Endothelial cell (in vitro differentiated cells): ENCODE measurements at regions not wholly inside any gene's neighbourhood (a gene's known extent, or its start where the extent isn't known, plus 50 kb on each side); places are given as distances from the start of the nearest gene placed in this dataset.

ENCODE experiments used
- DNase-seq: peaks from one replicate; pipeline ENCODE4 v3.0.0; 2021; ENCODE audit warnings: low spot score
- H3K27ac Mint-ChIP-seq: one replicate; pipeline ENCODE4 v1.8.0; 2021; ENCODE audit warnings: mixed read lengths, inconsistent platforms; ENCODE audit not compliant: unreplicated experiment
- H3K27me3 Mint-ChIP-seq: one replicate; pipeline ENCODE4 v1.8.0; 2021; ENCODE audit warnings: mild to moderate bottlenecking, moderate library complexity, mixed read lengths, inconsistent platforms; ENCODE audit not compliant: unreplicated experiment
- H3K36me3 Mint-ChIP-seq: one replicate; pipeline ENCODE4 v1.8.0; 2021; ENCODE audit warnings: mild to moderate bottlenecking, low read depth, mixed read lengths, inconsistent platforms; ENCODE audit not compliant: unreplicated experiment
- H3K4me1 Mint-ChIP-seq: one replicate; pipeline ENCODE4 v1.8.0; 2021; ENCODE audit warnings: mild to moderate bottlenecking, mixed read lengths, inconsistent platforms; ENCODE audit not compliant: unreplicated experiment
- H3K4me3 Mint-ChIP-seq: one replicate; pipeline ENCODE4 v1.8.0; 2021; ENCODE audit warnings: mild to moderate bottlenecking, mixed read lengths, inconsistent platforms; ENCODE audit not compliant: unreplicated experiment
- H3K9me3 Mint-ChIP-seq: one replicate; pipeline ENCODE4 v1.8.0; 2021; ENCODE audit warnings: mixed read lengths, inconsistent platforms; ENCODE audit not compliant: unreplicated experiment
- TF ChIP-seq, protein P1 (sequence below): fragments of 200-600 bp; sonication (generic); IDR thresholded peaks from one replicate; pipeline ENCODE4 v1.5.0; 2021; ENCODE audit warnings: antibody characterized with exemption; ENCODE audit not compliant: unreplicated experiment

DNA sequence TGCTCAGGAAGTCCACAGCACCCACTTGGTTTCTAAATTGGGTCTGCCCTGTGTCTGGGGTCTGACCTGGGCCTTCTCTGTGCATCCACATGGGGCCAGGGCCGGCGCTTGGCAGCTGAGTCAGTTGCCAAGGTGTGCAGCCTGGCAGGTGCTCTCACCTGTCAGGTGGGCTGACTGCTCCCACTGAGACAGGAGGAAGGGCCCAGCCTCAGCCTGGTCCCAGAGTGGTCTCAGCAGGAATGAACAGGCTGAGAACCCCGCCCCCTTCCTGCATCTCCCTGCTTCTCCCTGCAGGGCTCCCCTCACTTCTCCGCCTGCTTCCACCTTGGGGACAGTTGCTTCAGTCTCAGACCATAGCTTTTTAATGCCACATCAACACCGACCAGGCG is 60.5 kb downstream of the BARX1 start:
- Mint-ChIP-seq H3K4me1 (peaks cover 2% of the 10 kb centered on the region), H3K4me3 (no peak overlapping the region), H3K36me3 (no peaks in the 10 kb centered on the region), H3K27ac (no peak overlapping the region), H3K9me3 (peaks cover 6% of the 10 kb centered on the region), H3K27me3 (peaks cover 7% of the 10 kb centered on the region)
- DNase-seq, result no peak
- TF ChIP-seq, protein P1, sequence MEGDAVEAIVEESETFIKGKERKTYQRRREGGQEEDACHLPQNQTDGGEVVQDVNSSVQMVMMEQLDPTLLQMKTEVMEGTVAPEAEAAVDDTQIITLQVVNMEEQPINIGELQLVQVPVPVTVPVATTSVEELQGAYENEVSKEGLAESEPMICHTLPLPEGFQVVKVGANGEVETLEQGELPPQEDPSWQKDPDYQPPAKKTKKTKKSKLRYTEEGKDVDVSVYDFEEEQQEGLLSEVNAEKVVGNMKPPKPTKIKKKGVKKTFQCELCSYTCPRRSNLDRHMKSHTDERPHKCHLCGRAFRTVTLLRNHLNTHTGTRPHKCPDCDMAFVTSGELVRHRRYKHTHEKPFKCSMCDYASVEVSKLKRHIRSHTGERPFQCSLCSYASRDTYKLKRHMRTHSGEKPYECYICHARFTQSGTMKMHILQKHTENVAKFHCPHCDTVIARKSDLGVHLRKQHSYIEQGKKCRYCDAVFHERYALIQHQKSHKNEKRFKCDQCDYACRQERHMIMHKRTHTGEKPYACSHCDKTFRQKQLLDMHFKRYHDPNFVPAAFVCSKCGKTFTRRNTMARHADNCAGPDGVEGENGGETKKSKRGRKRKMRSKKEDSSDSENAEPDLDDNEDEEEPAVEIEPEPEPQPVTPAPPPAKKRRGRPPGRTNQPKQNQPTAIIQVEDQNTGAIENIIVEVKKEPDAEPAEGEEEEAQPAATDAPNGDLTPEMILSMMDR, result no peak

DNA sequence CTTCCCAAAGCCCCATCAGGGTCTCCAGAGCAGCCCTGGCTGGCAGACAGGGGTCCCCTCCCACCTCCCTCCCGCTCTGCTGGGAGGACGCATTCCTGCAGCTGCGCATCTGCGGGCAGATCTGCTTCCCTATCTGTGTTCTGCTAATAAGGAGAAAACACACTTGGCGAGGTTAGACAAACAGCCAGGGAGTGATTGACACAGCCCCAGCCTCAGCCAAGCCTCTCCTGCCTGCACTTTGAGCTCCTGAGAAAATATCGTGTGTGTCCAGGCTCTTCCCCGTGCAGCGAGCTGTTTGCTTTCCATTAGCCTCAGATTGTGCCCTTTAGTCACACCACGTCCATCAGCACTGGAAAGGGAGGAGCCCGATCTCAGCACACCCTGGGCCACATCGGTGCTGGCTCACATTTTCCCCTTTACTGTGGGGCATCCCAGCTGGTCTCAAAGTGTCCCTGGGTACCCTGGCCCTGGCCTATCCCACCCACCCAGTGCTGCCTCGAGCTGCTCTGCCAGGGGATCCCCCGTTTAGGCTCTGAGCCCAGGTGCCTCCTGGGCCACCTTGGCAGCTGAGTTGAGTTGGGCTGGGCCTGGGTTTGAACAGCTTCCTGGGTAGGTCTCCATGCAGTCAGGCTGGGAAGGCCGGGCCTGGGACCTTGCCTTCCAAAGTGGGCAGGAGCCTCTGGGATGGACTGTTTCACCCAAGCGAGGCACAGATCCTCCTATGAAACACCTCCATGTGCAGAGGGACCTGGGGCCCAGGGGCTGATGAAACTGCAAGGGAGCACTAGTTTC is 61.1 kb downstream of the BARX1 start:
- no peak overlapping the region for H3K27ac Mint-ChIP-seq
- peaks cover 7% of the 10 kb centered on the region for H3K27me3 Mint-ChIP-seq
- H3K4me3 Mint-ChIP-seq, result no peak overlapping the region
- peaks cover 2% of the 10 kb centered on the region for H3K4me1 Mint-ChIP-seq
- no peaks in the 10 kb centered on the region for H3K36me3 Mint-ChIP-seq
- peaks cover 6% of the 10 kb centered on the region for H3K9me3 Mint-ChIP-seq
- no peak for DNase-seq
- TF ChIP-seq, protein P1, result no peak

DNA sequence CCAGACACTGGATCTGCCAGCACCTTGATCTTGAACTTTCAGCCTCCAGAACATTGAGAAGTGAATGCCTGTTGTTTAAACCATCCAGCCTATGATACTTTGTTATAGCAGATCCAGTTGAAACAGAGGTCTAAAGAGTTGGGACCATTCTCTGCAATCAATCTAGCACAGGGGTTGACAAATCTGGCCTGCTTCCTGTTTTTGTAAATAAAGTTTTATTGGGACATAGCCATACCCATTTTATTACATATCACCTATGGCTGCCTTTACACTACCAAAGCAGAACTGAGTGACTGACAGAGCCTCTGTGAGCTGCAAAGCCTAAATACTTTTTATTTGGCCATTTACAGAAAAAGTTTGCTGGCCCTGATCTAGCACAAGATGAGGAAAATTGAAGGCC is 62.0 kb downstream of the BARX1 start:
- Mint-ChIP-seq H3K27ac (no peak overlapping the region), H3K4me3 (no peak overlapping the region), H3K36me3 (no peaks in the 10 kb centered on the region)

DNA sequence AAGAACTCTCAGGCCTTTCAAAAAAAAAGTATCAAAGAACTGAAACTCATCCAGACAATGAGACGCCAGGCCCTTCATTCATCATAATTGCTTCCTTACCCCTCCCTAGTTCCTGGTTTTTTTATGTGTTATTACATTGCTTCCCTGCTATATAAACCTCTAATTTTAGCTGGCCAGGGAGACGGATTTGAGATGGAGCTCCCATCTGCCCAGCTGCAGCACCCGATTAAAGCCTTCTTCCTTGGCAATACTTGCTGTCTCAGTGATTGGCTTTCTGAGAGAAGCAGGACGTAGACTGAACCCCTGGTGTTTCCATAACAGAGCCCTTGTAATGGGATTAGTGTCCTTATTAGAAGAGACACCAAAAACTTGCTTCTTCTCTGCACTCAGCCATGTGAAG is 62.4 kb downstream of the BARX1 start:
- no peak overlapping the region for H3K27ac Mint-ChIP-seq

More for the DNA sequence above, 62.0 kb downstream of the BARX1 start:
- TF ChIP-seq, protein P1, result no peak
- peaks cover 7% of the 10 kb centered on the region for H3K27me3 Mint-ChIP-seq
- peaks cover 2% of the 10 kb centered on the region for H3K4me1 Mint-ChIP-seq
- H3K9me3 Mint-ChIP-seq, result peaks cover 6% of the 10 kb centered on the region
- no peak for DNase-seq

More for the DNA sequence above, 62.4 kb downstream of the BARX1 start:
- TF ChIP-seq, protein P1, result no peak
- Mint-ChIP-seq H3K36me3 (no peaks in the 10 kb centered on the region), H3K4me3 (no peak overlapping the region), H3K27me3 (peaks cover 7% of the 10 kb centered on the region), H3K9me3 (peaks cover 6% of the 10 kb centered on the region), H3K4me1 (peaks cover 2% of the 10 kb centered on the region)
- no peak for DNase-seq
